ENCODE measurements at regions not wholly inside any gene's neighbourhood (a gene's known extent, or its start where the extent isn't known, plus 50 kb on each side); places are given as distances from the start of the nearest gene placed in this dataset.

GRCh38 chr2:9076210-9076609 lies 72.7 kb upstream of the MBOAT2 start:
- Histone ChIP-seq H3K4me1 (ENCODE audit: control insufficient read depth, insufficient read depth, low read length) (no peaks in the 10 kb centered on the region; the same call in 1 of the 2 replicates), H3K36me3 (ENCODE audit: control insufficient read depth, insufficient read depth, low read length) (no peaks in the 10 kb centered on the region), H3K27ac (ENCODE audit: low read length) (no peak overlapping the region), H3K4me3 (ENCODE audit: low read depth in 2 of 2, low read length in 2 of 2) (no peak overlapping the region), H3K9me3 (ENCODE audit: control insufficient read depth, insufficient read depth, low read depth, low read length) (no peaks in the 10 kb centered on the region), H3K27me3 (ENCODE audit: control insufficient read depth, insufficient read depth, low read length) (no peaks in the 10 kb centered on the region)
- no peak for DNase-seq (ENCODE audit: low read depth, low spot score)
- TF ChIP-seq, protein P1, sequence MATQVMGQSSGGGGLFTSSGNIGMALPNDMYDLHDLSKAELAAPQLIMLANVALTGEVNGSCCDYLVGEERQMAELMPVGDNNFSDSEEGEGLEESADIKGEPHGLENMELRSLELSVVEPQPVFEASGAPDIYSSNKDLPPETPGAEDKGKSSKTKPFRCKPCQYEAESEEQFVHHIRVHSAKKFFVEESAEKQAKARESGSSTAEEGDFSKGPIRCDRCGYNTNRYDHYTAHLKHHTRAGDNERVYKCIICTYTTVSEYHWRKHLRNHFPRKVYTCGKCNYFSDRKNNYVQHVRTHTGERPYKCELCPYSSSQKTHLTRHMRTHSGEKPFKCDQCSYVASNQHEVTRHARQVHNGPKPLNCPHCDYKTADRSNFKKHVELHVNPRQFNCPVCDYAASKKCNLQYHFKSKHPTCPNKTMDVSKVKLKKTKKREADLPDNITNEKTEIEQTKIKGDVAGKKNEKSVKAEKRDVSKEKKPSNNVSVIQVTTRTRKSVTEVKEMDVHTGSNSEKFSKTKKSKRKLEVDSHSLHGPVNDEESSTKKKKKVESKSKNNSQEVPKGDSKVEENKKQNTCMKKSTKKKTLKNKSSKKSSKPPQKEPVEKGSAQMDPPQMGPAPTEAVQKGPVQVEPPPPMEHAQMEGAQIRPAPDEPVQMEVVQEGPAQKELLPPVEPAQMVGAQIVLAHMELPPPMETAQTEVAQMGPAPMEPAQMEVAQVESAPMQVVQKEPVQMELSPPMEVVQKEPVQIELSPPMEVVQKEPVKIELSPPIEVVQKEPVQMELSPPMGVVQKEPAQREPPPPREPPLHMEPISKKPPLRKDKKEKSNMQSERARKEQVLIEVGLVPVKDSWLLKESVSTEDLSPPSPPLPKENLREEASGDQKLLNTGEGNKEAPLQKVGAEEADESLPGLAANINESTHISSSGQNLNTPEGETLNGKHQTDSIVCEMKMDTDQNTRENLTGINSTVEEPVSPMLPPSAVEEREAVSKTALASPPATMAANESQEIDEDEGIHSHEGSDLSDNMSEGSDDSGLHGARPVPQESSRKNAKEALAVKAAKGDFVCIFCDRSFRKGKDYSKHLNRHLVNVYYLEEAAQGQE (IDR thresholded peaks at IDR 0.05; ENCODE audit: insufficient read depth in 1 of 2, low read depth in 2 of 2, low read length in 1 of 2): no peak
- no peak for TF ChIP-seq POLR2AphosphoS5 (IDR thresholded peaks at IDR 0.05; ENCODE audit: low read depth, low read length)
- TF ChIP-seq SIN3A (IDR thresholded peaks at IDR 0.05; ENCODE audit: borderline replicate concordance, insufficient read depth, low read depth, low read length): no peak
- TF ChIP-seq, protein P2, sequence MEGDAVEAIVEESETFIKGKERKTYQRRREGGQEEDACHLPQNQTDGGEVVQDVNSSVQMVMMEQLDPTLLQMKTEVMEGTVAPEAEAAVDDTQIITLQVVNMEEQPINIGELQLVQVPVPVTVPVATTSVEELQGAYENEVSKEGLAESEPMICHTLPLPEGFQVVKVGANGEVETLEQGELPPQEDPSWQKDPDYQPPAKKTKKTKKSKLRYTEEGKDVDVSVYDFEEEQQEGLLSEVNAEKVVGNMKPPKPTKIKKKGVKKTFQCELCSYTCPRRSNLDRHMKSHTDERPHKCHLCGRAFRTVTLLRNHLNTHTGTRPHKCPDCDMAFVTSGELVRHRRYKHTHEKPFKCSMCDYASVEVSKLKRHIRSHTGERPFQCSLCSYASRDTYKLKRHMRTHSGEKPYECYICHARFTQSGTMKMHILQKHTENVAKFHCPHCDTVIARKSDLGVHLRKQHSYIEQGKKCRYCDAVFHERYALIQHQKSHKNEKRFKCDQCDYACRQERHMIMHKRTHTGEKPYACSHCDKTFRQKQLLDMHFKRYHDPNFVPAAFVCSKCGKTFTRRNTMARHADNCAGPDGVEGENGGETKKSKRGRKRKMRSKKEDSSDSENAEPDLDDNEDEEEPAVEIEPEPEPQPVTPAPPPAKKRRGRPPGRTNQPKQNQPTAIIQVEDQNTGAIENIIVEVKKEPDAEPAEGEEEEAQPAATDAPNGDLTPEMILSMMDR (IDR thresholded peaks at IDR 0.05): no peak
- no peak for TF ChIP-seq TCF7L2 (IDR thresholded peaks at IDR 0.05; ENCODE audit: low read depth, low read length)
- ATAC-seq: no peak
- ChIA-PET CTCF (no interaction called here), POLR2A (no interaction called here)
- in situ Hi-C loops (cut with HindIII; ENCODE audit: low pct_unique_long_range_greater_than_20kb, low sequenced_read_pairs) (no loop called here), intact Hi-C loops (cut with micrococcal nuclease; ENCODE audit: unreplicated experiment) (no loop called here)
- BruUV-seq (replicated peaks): no TSS peak

DNA sequence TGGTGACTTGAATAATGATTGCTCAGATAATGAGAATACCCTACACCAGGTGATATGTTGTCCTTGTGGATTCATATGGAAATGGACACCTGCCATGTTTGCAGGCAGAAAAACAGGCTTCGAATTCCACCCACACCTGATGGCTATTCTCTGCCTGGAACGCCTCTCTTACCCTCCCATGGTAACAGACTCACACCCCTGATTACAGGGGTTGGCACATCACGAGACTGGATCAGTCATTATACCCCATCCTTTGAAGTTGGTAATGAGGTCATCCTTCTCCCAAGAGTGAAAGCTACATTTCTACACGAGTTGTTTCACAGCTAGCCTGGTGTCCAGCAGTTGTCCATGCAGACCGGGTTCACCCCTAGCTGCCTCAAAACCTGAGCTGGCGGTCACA lies 71.4 kb upstream of the MBOAT2 start:
- H3K9me3 ChIP-seq (ENCODE audit: control insufficient read depth, insufficient read depth, low read depth, low read length): no peaks in the 10 kb centered on the region
- CTCF ChIA-PET: no interaction called here
- in situ Hi-C loops (cut with HindIII; ENCODE audit: low pct_unique_long_range_greater_than_20kb, low sequenced_read_pairs) (no loop called here), intact Hi-C loops (cut with micrococcal nuclease; ENCODE audit: unreplicated experiment) (no loop called here)
- no peaks in the 10 kb centered on the region for H3K36me3 ChIP-seq (ENCODE audit: control insufficient read depth, insufficient read depth, low read length)
- ATAC-seq: no peak
- H3K4me3 ChIP-seq (ENCODE audit: low read depth in 2 of 2, low read length in 2 of 2): no peak overlapping the region
- no TSS peak for BruUV-seq (replicated peaks)
- DNase-seq (ENCODE audit: low read depth, low spot score): no peak
- H3K4me1 ChIP-seq (ENCODE audit: control insufficient read depth, insufficient read depth, low read length): peaks cover 4% of the 10 kb centered on the region; the same call in 1 of the 2 replicates
- POLR2A ChIA-PET: no interaction called here
- no peaks in the 10 kb centered on the region for H3K27me3 ChIP-seq (ENCODE audit: control insufficient read depth, insufficient read depth, low read length)
- no peak overlapping the region for H3K27ac ChIP-seq (ENCODE audit: low read length)
- TF ChIP-seq, protein P2 (IDR thresholded peaks at IDR 0.05): no peak
- TF ChIP-seq TCF7L2 (IDR thresholded peaks at IDR 0.05; ENCODE audit: low read depth, low read length): no peak
- TF ChIP-seq, protein P1 (IDR thresholded peaks at IDR 0.05; ENCODE audit: insufficient read depth in 1 of 2, low read depth in 2 of 2, low read length in 1 of 2): no peak
- no peak for TF ChIP-seq POLR2AphosphoS5 (IDR thresholded peaks at IDR 0.05; ENCODE audit: low read depth, low read length)
- TF ChIP-seq SIN3A (IDR thresholded peaks at IDR 0.05; ENCODE audit: borderline replicate concordance, insufficient read depth, low read depth, low read length): no peak
